ENCODE measurements at regions not wholly inside any gene's neighbourhood (a gene's known extent, or its start where the extent isn't known, plus 50 kb on each side); places are given as distances from the start of the nearest gene placed in this dataset.
"Not testable (repeated sequence)": the region's sequence is repeated elsewhere in the genome, so short reads cannot be mapped to it uniquely, and the experiment has no call there.

- intact Hi-C loops (cut with DNase I; ENCODE audit: low total_unique reads): no loop called here
- no peak overlapping the region for H3K27ac ChIP-seq
- TF ChIP-seq CTCF (IDR thresholded peaks at IDR 0.05) (no peak), POLR2A (IDR thresholded peaks at IDR 0.05) (no peak)
Measured at GRCh38 chr21:34222031-34222335, 141.8 kb upstream of the KCNE2 start.

GRCh38 chr21:34223376-34223775 is 140.4 kb upstream of the KCNE2 start:
- 83 to 91% methylated on average over 2 of the region's 2 CpGs for WGBS, 2 donors

More at GRCh38 chr21:34222031-34222335, 141.8 kb upstream of the KCNE2 start:
- H3K36me3 ChIP-seq (ENCODE audit: low read depth, missing control alignments): no peaks in the 10 kb centered on the region
- DNase-seq: no peak
- 80 to 81% methylated on average over 14 of the region's 14 CpGs for WGBS, 2 donors
- H3K9me3 ChIP-seq: no peaks in the 10 kb centered on the region
- no peak overlapping the region for H3K4me3 ChIP-seq
- H3K4me1 ChIP-seq: no peaks in the 10 kb centered on the region
- H3K27me3 ChIP-seq: no peaks in the 10 kb centered on the region

GRCh38 chr21:34227386-34227852 is 136.4 kb upstream of the KCNE2 start:
- Histone ChIP-seq H3K27me3 (no peaks in the 10 kb centered on the region), H3K9me3 (no peaks in the 10 kb centered on the region), H3K4me3 (no peak overlapping the region), H3K4me1 (no peaks in the 10 kb centered on the region), H3K36me3 (ENCODE audit: low read depth, missing control alignments) (no peaks in the 10 kb centered on the region), H3K27ac (no peak overlapping the region)
- no peak for DNase-seq
- TF ChIP-seq CTCF (IDR thresholded peaks at IDR 0.05): no peak
- no peak for TF ChIP-seq POLR2A (IDR thresholded peaks at IDR 0.05)
- 78 to 86% methylated on average over 7 of the region's 7 CpGs for WGBS, 2 donors
- intact Hi-C loops (cut with DNase I; ENCODE audit: low total_unique reads): no loop called here

More at GRCh38 chr21:34223376-34223775, 140.4 kb upstream of the KCNE2 start:
- Histone ChIP-seq H3K4me3 (no peak overlapping the region), H3K27ac (no peak overlapping the region), H3K27me3 (no peaks in the 10 kb centered on the region), H3K4me1 (no peaks in the 10 kb centered on the region), H3K36me3 (ENCODE audit: low read depth, missing control alignments) (no peaks in the 10 kb centered on the region), H3K9me3 (no peaks in the 10 kb centered on the region)
- no peak for DNase-seq
- intact Hi-C loops (cut with DNase I; ENCODE audit: low total_unique reads): no loop called here
- TF ChIP-seq CTCF (IDR thresholded peaks at IDR 0.05) (no peak), POLR2A (IDR thresholded peaks at IDR 0.05) (no peak)

- H3K36me3 ChIP-seq (ENCODE audit: low read depth, missing control alignments): no peaks in the 10 kb centered on the region
- intact Hi-C loops (cut with DNase I; ENCODE audit: low total_unique reads): no loop called here
- no peak overlapping the region for H3K27ac ChIP-seq
- no peak for TF ChIP-seq POLR2A (IDR thresholded peaks at IDR 0.05)
- no peak for TF ChIP-seq CTCF (IDR thresholded peaks at IDR 0.05)
- H3K27me3 ChIP-seq: no peaks in the 10 kb centered on the region
- H3K9me3 ChIP-seq: no peaks in the 10 kb centered on the region
- no peaks in the 10 kb centered on the region for H3K4me1 ChIP-seq
- H3K4me3 ChIP-seq: no peak overlapping the region
- no peak for DNase-seq
- 97 to 98% methylated on average over 4 of the region's 4 CpGs for WGBS, 2 donors
Measured at GRCh38 chr21:34228792-34229191, 135.0 kb upstream of the KCNE2 start.

- H3K36me3 ChIP-seq (ENCODE audit: low read depth, missing control alignments): no peaks in the 10 kb centered on the region
- no peak overlapping the region for H3K4me3 ChIP-seq
- no peaks in the 10 kb centered on the region for H3K4me1 ChIP-seq
- intact Hi-C loops (cut with DNase I; ENCODE audit: low total_unique reads): no loop called here
- H3K27me3 ChIP-seq: no peaks in the 10 kb centered on the region
- H3K9me3 ChIP-seq: no peaks in the 10 kb centered on the region
- H3K27ac ChIP-seq: no peak overlapping the region
- TF ChIP-seq POLR2A (IDR thresholded peaks at IDR 0.05) (no peak), CTCF (IDR thresholded peaks at IDR 0.05) (no peak)
- DNase-seq: no peak
- WGBS, 2 donors: 76 to 83% methylated on average over 4 of the region's 4 CpGs
Measured at GRCh38 chr21:34229353-34229752, 134.5 kb upstream of the KCNE2 start.

DNA sequence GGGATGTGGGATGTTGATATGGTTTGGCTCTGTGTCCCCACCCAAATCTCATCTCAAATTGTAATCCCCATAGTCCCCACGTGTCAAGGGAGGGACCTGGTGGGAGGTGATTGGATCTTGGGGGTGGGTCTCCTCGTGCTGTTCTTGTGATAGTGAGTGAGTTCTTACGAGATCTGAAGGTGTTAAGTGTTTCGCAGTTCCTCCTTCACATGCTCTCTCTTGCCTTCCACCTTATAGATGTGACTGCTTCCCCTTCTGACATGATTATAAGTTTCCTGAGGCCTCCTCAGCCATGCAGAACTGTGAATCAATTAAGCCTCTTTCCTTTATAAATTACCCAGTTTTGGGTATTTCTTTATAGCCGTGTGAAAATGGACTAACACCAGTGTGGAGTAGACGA is 130.1 kb upstream of the KCNE2 start:
- H3K4me3 ChIP-seq; H3K4me1 ChIP-seq; H3K27ac ChIP-seq; H3K36me3 ChIP-seq (ENCODE audit: low read depth, missing control alignments); DNase-seq; H3K27me3 ChIP-seq; intact Hi-C loops (cut with DNase I; ENCODE audit: low total_unique reads); H3K9me3 ChIP-seq: not testable (repeated sequence)
- 84 to 85% methylated on average over 6 of the region's 6 CpGs for WGBS, 2 donors
